ENCODE measurements at regions not wholly inside any gene's neighbourhood (a gene's known extent, or its start where the extent isn't known, plus 50 kb on each side); places are given as distances from the start of the nearest gene placed in this dataset.

DNA sequence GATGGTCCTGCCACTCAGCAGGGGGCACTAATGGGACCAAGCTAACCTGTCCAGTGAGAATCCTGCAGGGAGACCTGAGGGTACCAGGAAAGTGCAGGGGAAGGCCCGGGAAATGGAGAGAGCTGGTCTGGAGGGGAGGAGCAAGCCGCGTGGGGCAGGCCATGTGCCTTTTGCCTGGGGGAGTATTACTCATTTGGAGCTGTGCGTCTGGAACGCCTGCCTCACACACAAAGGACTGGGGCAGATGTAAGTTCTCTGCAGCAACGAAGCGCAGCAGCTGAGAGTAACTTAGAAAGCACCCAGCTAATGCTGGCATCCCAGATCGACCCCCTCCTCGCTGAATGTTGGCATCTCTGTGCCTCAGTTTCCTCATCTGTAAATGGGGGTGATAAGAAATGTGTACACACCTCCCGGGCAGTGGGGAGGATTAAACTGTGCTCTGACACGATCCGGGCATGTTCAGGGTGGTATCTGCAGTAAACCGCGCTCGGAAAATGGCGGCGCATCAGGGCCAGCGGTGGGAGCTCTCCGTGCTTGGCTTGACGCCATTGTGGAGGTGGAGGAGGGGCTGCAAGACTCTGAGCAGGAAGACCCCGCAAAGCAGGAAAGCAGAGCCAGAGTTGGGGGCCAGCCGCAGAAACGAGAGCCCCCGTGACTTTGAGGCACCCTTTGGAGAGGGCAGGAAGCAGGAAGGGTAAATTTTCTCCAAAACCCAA, 212.5 kb downstream of the NPHP4 start:
- DNase-seq (ENCODE audit: low spot score) (no peak), ATAC-seq (ENCODE audit: low FRiP score) (no peak)
- TF ChIP-seq, protein P1, sequence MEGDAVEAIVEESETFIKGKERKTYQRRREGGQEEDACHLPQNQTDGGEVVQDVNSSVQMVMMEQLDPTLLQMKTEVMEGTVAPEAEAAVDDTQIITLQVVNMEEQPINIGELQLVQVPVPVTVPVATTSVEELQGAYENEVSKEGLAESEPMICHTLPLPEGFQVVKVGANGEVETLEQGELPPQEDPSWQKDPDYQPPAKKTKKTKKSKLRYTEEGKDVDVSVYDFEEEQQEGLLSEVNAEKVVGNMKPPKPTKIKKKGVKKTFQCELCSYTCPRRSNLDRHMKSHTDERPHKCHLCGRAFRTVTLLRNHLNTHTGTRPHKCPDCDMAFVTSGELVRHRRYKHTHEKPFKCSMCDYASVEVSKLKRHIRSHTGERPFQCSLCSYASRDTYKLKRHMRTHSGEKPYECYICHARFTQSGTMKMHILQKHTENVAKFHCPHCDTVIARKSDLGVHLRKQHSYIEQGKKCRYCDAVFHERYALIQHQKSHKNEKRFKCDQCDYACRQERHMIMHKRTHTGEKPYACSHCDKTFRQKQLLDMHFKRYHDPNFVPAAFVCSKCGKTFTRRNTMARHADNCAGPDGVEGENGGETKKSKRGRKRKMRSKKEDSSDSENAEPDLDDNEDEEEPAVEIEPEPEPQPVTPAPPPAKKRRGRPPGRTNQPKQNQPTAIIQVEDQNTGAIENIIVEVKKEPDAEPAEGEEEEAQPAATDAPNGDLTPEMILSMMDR (IDR thresholded peaks at IDR 0.05): no peak

- ATAC-seq (ENCODE audit: low FRiP score) (no peak), DNase-seq (ENCODE audit: low spot score) (no peak)
- TF ChIP-seq, protein P1 (IDR thresholded peaks at IDR 0.05): no peak
These were observed 216.1 kb downstream of the NPHP4 start for GRCh38 chr1:5776035-5776550.

DNA sequence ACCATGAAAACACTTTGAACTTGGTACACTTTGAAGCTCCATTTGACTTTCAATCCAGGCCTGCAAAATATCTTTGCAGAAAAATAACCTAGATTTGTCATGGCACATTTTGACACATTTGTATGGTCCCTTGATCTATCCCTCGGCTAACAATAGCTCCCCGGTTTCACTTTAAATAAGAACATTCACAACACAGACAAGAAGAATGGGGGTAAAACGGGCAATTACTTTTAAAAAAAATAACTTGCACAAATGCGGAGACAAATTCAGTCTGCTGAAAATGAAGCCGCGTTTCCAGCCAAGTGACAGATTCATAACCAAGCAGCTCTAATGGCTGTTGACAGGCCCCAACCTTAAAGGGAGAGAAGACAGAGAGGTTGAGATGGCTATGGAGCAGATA, 218.2 kb downstream of the NPHP4 start:
- no peak for DNase-seq (ENCODE audit: low spot score)
- TF ChIP-seq, protein P1 (IDR thresholded peaks at IDR 0.05): no peak
- no peak for ATAC-seq (ENCODE audit: low FRiP score)

DNA sequence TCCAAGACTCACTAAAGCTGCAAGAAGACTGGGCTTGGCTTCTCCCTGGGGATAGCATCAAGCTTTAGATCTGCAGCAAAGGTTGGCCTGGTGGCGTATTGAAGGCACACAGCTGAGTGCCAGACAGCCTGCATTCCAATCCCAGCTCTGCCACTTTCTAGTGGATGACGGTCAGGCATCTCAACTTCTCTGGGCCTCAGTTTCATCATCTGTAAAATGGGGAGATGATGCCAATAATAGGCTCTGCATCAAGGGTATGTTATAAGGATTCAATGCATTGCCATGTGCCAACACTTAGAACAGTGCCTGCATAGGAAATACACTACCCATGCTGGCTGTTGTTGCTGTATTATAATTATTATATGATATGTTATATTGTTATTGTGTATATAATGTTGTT, 220.4 kb downstream of the NPHP4 start:
- ATAC-seq (ENCODE audit: low FRiP score) (no peak), DNase-seq (ENCODE audit: low spot score) (no peak)

GRCh38 chr1:5770981-5771765, 221.1 kb downstream of the NPHP4 start:
- DNase-seq (ENCODE audit: low spot score): no peak
- ATAC-seq (ENCODE audit: low FRiP score): no peak
- TF ChIP-seq, protein P1 (IDR thresholded peaks at IDR 0.05): no peak

More for the DNA sequence above, 220.4 kb downstream of the NPHP4 start:
- TF ChIP-seq, protein P1 (IDR thresholded peaks at IDR 0.05): no peak

DNA sequence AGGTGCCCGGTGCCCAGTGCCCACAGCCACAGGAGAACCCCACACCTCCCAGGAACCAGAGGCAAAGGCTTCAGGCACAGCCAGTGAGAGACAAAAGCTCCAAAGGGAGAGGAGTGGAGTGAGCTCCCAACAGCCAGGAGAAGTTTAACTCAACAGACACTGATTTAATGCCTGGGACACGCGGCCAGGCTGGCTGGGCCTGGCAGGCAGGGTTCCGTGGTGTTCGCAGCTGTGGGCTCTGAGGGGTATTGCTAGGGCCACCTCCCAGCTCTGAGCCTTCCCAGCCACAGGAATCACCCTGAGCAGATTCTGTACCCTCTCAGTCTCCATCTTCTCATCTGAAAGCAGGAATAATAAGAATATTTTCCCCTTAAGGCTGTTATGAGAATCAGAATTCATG, 222.5 kb downstream of the NPHP4 start:
- ATAC-seq (ENCODE audit: low FRiP score) (no peak), DNase-seq (ENCODE audit: low spot score) (no peak)
- TF ChIP-seq, protein P1 (IDR thresholded peaks at IDR 0.05): no peak

Measured in omental fat pad (tissue), 3 donors.